K562 (cell line): ENCODE measurements at regions not wholly inside any gene's neighbourhood (a gene's known extent, or its start where the extent isn't known, plus 50 kb on each side); places are given as distances from the start of the nearest gene placed in this dataset.

Source experiments
- ATAC-seq: fragments of 200-7000 bp; cut with Tn5 transposase; 3 replicates; pipeline ENCODE4 v1.9.1; 2020; ENCODE audit warnings: moderate library complexity
- BruUV-seq: library from RNA; stranded (reverse); fragments of 400-500 nt; replicated peaks from 2 replicates; lab custom pipeline; 2021; lab: Mats Ljungman, UMichigan
- CTCF ChIA-PET: fragments of 300-600 bp; formaldehyde crosslinking; extraction: SDS; loops from one replicate; lab custom pipeline; 2021; ENCODE audit warnings: low intra/inter-chr PET ratio; lab: Yijun Ruan, JAX
- POLR2A ChIA-PET: fragments of 300-600, 350-650 bp; sonication (Branson Sonifier 250); formaldehyde crosslinking; extraction: SDS; loops from one replicate; lab custom pipeline; 2021; ENCODE audit warnings: antibody characterized with exemption, inconsistent platforms; lab: Yijun Ruan, JAX
- DNase-seq, 4 experiments: peaks; one replicate each; pipeline versions ENCODE4 v3.0.0 to v3.0.0-alpha.2; 2011 to 2018; ENCODE audit warnings: low spot score in 3 of 4, mixed read lengths in 3 of 4; ENCODE audit errors: extremely low read depth in 1 of 4
- FAIRE-seq: peaks from 2 replicates; lab custom pipeline; 2011; peaks lifted over from hg19 to GRCh38; lab: Jason Lieb, UNC
- H2AFZ ChIP-seq: 2 replicates; pipeline ENCODE4 v1.6.0; 2011; ENCODE audit warnings: low read depth, low read length, control low read depth, inconsistent platforms
- H3K27ac ChIP-seq: fragments of 200-600 bp; 3 replicates; pipeline ENCODE4 v1.8.0; 2011; ENCODE audit warnings: low read depth, mild to moderate bottlenecking, control low read depth, inconsistent platforms, low read length, moderate library complexity, mixed read lengths; ENCODE audit errors: extremely low read depth
- H3K27me3 ChIP-seq, 2 experiments: fragments of 300-600 bp in 1 of 2; 2 replicates in 1 of 2; 3 replicates in 1 of 2; pipeline versions ENCODE4 v1.6.0 to v1.8.0; 2011; ENCODE audit warnings: inconsistent platforms in 2 of 2, low read length in 2 of 2, mild to moderate bottlenecking in 1 of 2, mixed read lengths in 1 of 2, moderate library complexity in 1 of 2; ENCODE audit not compliant: control insufficient read depth in 2 of 2, insufficient read depth in 2 of 2
- H3K36me3 ChIP-seq: fragments of 300-600 bp; 3 replicates; pipeline ENCODE4 v1.8.0; 2011; ENCODE audit warnings: mild to moderate bottlenecking, low read length, inconsistent platforms; ENCODE audit not compliant: control insufficient read depth, insufficient read depth
- H3K4me1 ChIP-seq, 2 experiments: fragments of 200-600 bp in 1 of 2; replicated peaks in 1 of 2; 2 replicates in 1 of 2; 3 replicates in 1 of 2; pipeline versions ENCODE4 v1.5.1 to v1.8.0; 2011; ENCODE audit warnings: inconsistent platforms in 2 of 2, low read length in 2 of 2, mild to moderate bottlenecking in 1 of 2, mixed read lengths in 1 of 2, moderate library complexity in 1 of 2; ENCODE audit not compliant: control insufficient read depth in 2 of 2, insufficient read depth in 2 of 2
- H3K4me2 ChIP-seq: 2 replicates; pipeline ENCODE4 v1.6.1; 2011; ENCODE audit warnings: low read length, control low read depth, inconsistent platforms, mixed read lengths; ENCODE audit not compliant: insufficient read depth
- H3K4me3 ChIP-seq: fragments of 200-600 bp; sonication (generic), shearing (Covaris generic); 2 replicates; pipeline ENCODE4 v1.5.1; 2016; ENCODE audit warnings: control low read depth, inconsistent platforms
- H3K79me2 ChIP-seq: fragments of 200-600 bp; 3 replicates; pipeline ENCODE4 v1.8.0; 2011; ENCODE audit warnings: low read length, inconsistent platforms; ENCODE audit not compliant: control insufficient read depth, insufficient read depth
- H3K9ac ChIP-seq, 2 experiments: 2 replicates each; pipeline versions ENCODE4 v1.6.0 to v1.6.1; 2011; ENCODE audit warnings: low read depth in 2 of 2, low read length in 2 of 2, control low read depth in 1 of 2, inconsistent platforms in 1 of 2, mild to moderate bottlenecking in 1 of 2, mixed read lengths in 1 of 2; ENCODE audit not compliant: insufficient read depth in 1 of 2
- H3K9me1 ChIP-seq: one replicate; pipeline ENCODE4 v1.6.0; 2011; ENCODE audit warnings: inconsistent platforms, mild to moderate bottlenecking, low read length, moderate library complexity; ENCODE audit not compliant: control insufficient read depth, insufficient read depth
- H3K9me3 ChIP-seq: replicated peaks from 2 replicates; pipeline ENCODE4 v1.5.1; 2011; ENCODE audit warnings: low read depth, low read length, inconsistent platforms; ENCODE audit not compliant: control insufficient read depth, insufficient read depth
- H4K20me1 ChIP-seq: replicated peaks from 2 replicates; pipeline ENCODE4 v1.6.1; 2011; ENCODE audit warnings: low read length, inconsistent platforms, mixed read lengths; ENCODE audit not compliant: control insufficient read depth, insufficient read depth
- E2F6 ChIP-seq, 2 experiments: IDR thresholded peaks; 2 replicates each; pipeline ENCODE4 v1.6.1; 2011; ENCODE audit warnings: borderline replicate concordance in 1 of 2, control low read depth in 1 of 2, low read depth in 1 of 2, low read length in 1 of 2, mild to moderate bottlenecking in 1 of 2, mixed read lengths in 1 of 2, moderate library complexity in 1 of 2; ENCODE audit not compliant: insufficient read depth in 1 of 2, insufficient read length in 1 of 2, poor library complexity in 1 of 2, severe bottlenecking in 1 of 2; ENCODE audit errors: extremely low read depth in 1 of 2
- GTF3C2 ChIP-seq: IDR thresholded peaks from 3 replicates; pipeline ENCODE4 v1.6.1; 2011; ENCODE audit warnings: borderline replicate concordance, mild to moderate bottlenecking, moderate library complexity; ENCODE audit not compliant: insufficient read length; ENCODE audit errors: extremely low read depth
- ZBED1 ChIP-seq: IDR thresholded peaks from 2 replicates; pipeline ENCODE4 v1.6.1; 2014
- ZNF57 ChIP-seq: fragments of 450-650 bp; formaldehyde crosslinking; IDR thresholded peaks from 2 replicates; pipeline ENCODE4 v1.4.0; 2020; ENCODE audit warnings: mild to moderate bottlenecking, moderate library complexity
- WGBS: fragments of 100-300 bp; shearing (Covaris generic); methylation state at CpG from one replicate; pipeline ENCODE4 v1.1.6; 2016; ENCODE audit warnings: low coverage, mixed read lengths; ENCODE audit not compliant: insufficient coverage; ENCODE audit errors: missing lambda C conversion rate; 5-methylcytosine and 5-hydroxymethylcytosine counted together
- in situ Hi-C: fragments of 300-500 bp; cut with MboI; formaldehyde crosslinking; loops from 4 replicates; pipeline ENCODE4 v1.15.0; 2018; ENCODE audit warnings: inconsistent platforms, mixed read lengths
- intact Hi-C: fragments of 100-400 bp; cut with micrococcal nuclease; formaldehyde crosslinking; loops from 2 replicates; pipeline ENCODE4 v1.14.2; 2022

- Histone ChIP-seq H3K4me2 (no peak overlapping the region), H4K20me1 (no peaks in the 10 kb centered on the region), H3K4me1 (no peaks in the 10 kb centered on the region), H2AFZ (no peak overlapping the region), H3K9me1 (no peaks in the 10 kb centered on the region), H3K36me3 (no peaks in the 10 kb centered on the region), H3K27me3 (no peaks in the 10 kb centered on the region), H3K9ac (no peak overlapping the region), H3K27ac (no peak overlapping the region), H3K79me2 (no peaks in the 10 kb centered on the region), H3K4me3 (no peak overlapping the region), H3K9me3 (no peaks in the 10 kb centered on the region)
- ATAC-seq (no peak), FAIRE-seq (no peak), DNase-seq (no peak)
- in situ Hi-C loops (no loop called here), intact Hi-C loops (no loop called here)
- ChIA-PET POLR2A (interaction anchor here (1.7 kb wide), 1 partner anchor 16 kb away, joined by 4 read pairs; no protein-coding TSS in a partner anchor), CTCF (no interaction called here)
- 0% methylated on average over 2 of the region's 2 CpGs for WGBS
- TF ChIP-seq ZBED1 (no peak), E2F6 (IDR thresholded peaks at IDR 0.05; ENCODE audit: borderline replicate concordance in 1 of 2, extremely low read depth in 1 of 2, insufficient read depth in 1 of 2, insufficient read length in 1 of 2, low read depth in 1 of 2, low read length in 1 of 2, poor library complexity in 1 of 2, severe bottlenecking in 1 of 2) (no peak), GTF3C2 (no peak), ZNF57 (CRISPR knock-in tag) (no peak)
- BruUV-seq = no TSS peak
These were observed 212.0 kb downstream of the IBTK start for GRCh38 chr6:82035526-82035925.
